ENCODE measurements at regions not wholly inside any gene's neighbourhood (a gene's known extent, or its start where the extent isn't known, plus 50 kb on each side); places are given as distances from the start of the nearest gene placed in this dataset.

GRCh38 chr10:119996944-119997343 is 104.4 kb downstream of the SEC23IP start:
- POLR2A ChIA-PET = no interaction called here
- CTCF ChIA-PET = no interaction called here
- TF ChIP-seq ARNT (IDR thresholded peaks at IDR 0.05) (no peak), LEF1 (IDR thresholded peaks at IDR 0.05; ENCODE audit: borderline replicate concordance) (no peak), FOXA1 (IDR thresholded peaks at IDR 0.05) (no peak), ELF4 (IDR thresholded peaks at IDR 0.05) (no peak), TARDBP (IDR thresholded peaks at IDR 0.05) (no peak), SP1 (IDR thresholded peaks at IDR 0.05) (no peak), SUZ12 (IDR thresholded peaks at IDR 0.05) (no peak), ZNF384 (IDR thresholded peaks at IDR 0.05) (no peak), HDGF (IDR thresholded peaks at IDR 0.05; ENCODE audit: borderline replicate concordance) (no peak), NFRKB (IDR thresholded peaks at IDR 0.05) (no peak), PKNOX1 (IDR thresholded peaks at IDR 0.05) (no peak), FOXK2 (IDR thresholded peaks at IDR 0.05) (no peak), FOXM1 (IDR thresholded peaks at IDR 0.05; ENCODE audit: borderline replicate concordance) (no peak), CTBP1 (IDR thresholded peaks at IDR 0.05; ENCODE audit: borderline replicate concordance) (no peak), BHLHE40 (IDR thresholded peaks at IDR 0.05; ENCODE audit: borderline replicate concordance) (no peak), L3MBTL2 (conservative IDR thresholded peaks at IDR 0.05) (no peak)
- DNase-seq (ENCODE audit: extremely low spot score) = no peak

- TF ChIP-seq HDGF (IDR thresholded peaks at IDR 0.05; ENCODE audit: borderline replicate concordance) = no peak
- no peak for DNase-seq (ENCODE audit: extremely low spot score)
- ChIA-PET CTCF (no interaction called here), POLR2A (no interaction called here)
Observed at GRCh38 chr10:119997429-119997828, 104.9 kb downstream of the SEC23IP start.

GRCh38 chr10:120002785-120003184 is 110.3 kb downstream of the SEC23IP start:
- CTCF ChIA-PET = no interaction called here
- no peak for DNase-seq (ENCODE audit: extremely low spot score)

GRCh38 chr10:120005207-120006201 is 113.0 kb downstream of the SEC23IP start:
- POLR2A ChIA-PET = no interaction called here
- DNase-seq (ENCODE audit: extremely low spot score) = no peak
- peak; percentile 78 for TF ChIP-seq PKNOX1 (IDR thresholded peaks at IDR 0.05)
- TF ChIP-seq FOXK2 (IDR thresholded peaks at IDR 0.05) = no peak
- CTCF ChIA-PET = no interaction called here

More at GRCh38 chr10:120002785-120003184, 110.3 kb downstream of the SEC23IP start:
- POLR2A ChIA-PET = no interaction called here
- TF ChIP-seq FOXM1 (IDR thresholded peaks at IDR 0.05; ENCODE audit: borderline replicate concordance) (no peak), NFRKB (IDR thresholded peaks at IDR 0.05) (no peak), TARDBP (IDR thresholded peaks at IDR 0.05) (no peak), BHLHE40 (IDR thresholded peaks at IDR 0.05; ENCODE audit: borderline replicate concordance) (no peak), PKNOX1 (IDR thresholded peaks at IDR 0.05) (no peak), L3MBTL2 (conservative IDR thresholded peaks at IDR 0.05) (no peak), LEF1 (IDR thresholded peaks at IDR 0.05; ENCODE audit: borderline replicate concordance) (no peak), SUZ12 (IDR thresholded peaks at IDR 0.05) (no peak), SP1 (IDR thresholded peaks at IDR 0.05) (no peak), FOXK2 (IDR thresholded peaks at IDR 0.05) (no peak), HDGF (IDR thresholded peaks at IDR 0.05; ENCODE audit: borderline replicate concordance) (no peak), ZNF384 (IDR thresholded peaks at IDR 0.05) (no peak), ELF4 (IDR thresholded peaks at IDR 0.05) (no peak), ARNT (IDR thresholded peaks at IDR 0.05) (no peak), CTBP1 (IDR thresholded peaks at IDR 0.05; ENCODE audit: borderline replicate concordance) (no peak), FOXA1 (IDR thresholded peaks at IDR 0.05) (no peak)

- ChIA-PET CTCF (interaction anchor here (0.6 kb wide), 1 partner anchor 356 kb away, joined by 3 read pairs; no protein-coding TSS in a partner anchor), POLR2A (no interaction called here)
- TF ChIP-seq HDGF (IDR thresholded peaks at IDR 0.05; ENCODE audit: borderline replicate concordance) = no peak
- no peak for TF ChIP-seq L3MBTL2 (conservative IDR thresholded peaks at IDR 0.05)
- TF ChIP-seq TARDBP (IDR thresholded peaks at IDR 0.05) = no peak
Observed at GRCh38 chr10:120007261-120007660, 114.7 kb downstream of the SEC23IP start.

GRCh38 chr10:120011359-120012130 is 119.0 kb downstream of the SEC23IP start:
- no peak for DNase-seq (ENCODE audit: extremely low spot score)

More at GRCh38 chr10:120007261-120007660, 114.7 kb downstream of the SEC23IP start:
- no peak for DNase-seq (ENCODE audit: extremely low spot score)

More at GRCh38 chr10:120011359-120012130, 119.0 kb downstream of the SEC23IP start:
- TF ChIP-seq LEF1 (IDR thresholded peaks at IDR 0.05; ENCODE audit: borderline replicate concordance) (no peak), FOXA1 (IDR thresholded peaks at IDR 0.05) (no peak), CTBP1 (IDR thresholded peaks at IDR 0.05; ENCODE audit: borderline replicate concordance) (no peak), ZNF384 (IDR thresholded peaks at IDR 0.05) (no peak), ELF4 (IDR thresholded peaks at IDR 0.05) (no peak), PKNOX1 (IDR thresholded peaks at IDR 0.05) (no peak)
- POLR2A ChIA-PET = no interaction called here
- CTCF ChIA-PET = no interaction called here
